ENCODE measurements at regions not wholly inside any gene's neighbourhood (a gene's known extent, or its start where the extent isn't known, plus 50 kb on each side); places are given as distances from the start of the nearest gene placed in this dataset.

GRCh38 chr6:95159557-95159956, 417.8 kb upstream of the MANEA start:
- TF ChIP-seq POLR2A (IDR thresholded peaks at IDR 0.05; ENCODE audit: low read depth, low read length) (no peak), POLR2AphosphoS5 (IDR thresholded peaks at IDR 0.05; ENCODE audit: low read depth, low read length) (no peak), SPI1 (IDR thresholded peaks at IDR 0.05; ENCODE audit: low read depth, low read length) (no peak), PAX5 (IDR thresholded peaks at IDR 0.05; ENCODE audit: insufficient read depth, low read length, severe bottlenecking) (no peak)

Measured in GM12891 (cell line).